ENCODE measurements at regions not wholly inside any gene's neighbourhood (a gene's known extent, or its start where the extent isn't known, plus 50 kb on each side); places are given as distances from the start of the nearest gene placed in this dataset.

GRCh38 chr1:213423041-213423440, 372.0 kb downstream of the RPS6KC1 start (continued):
- TF ChIP-seq, protein P1, sequence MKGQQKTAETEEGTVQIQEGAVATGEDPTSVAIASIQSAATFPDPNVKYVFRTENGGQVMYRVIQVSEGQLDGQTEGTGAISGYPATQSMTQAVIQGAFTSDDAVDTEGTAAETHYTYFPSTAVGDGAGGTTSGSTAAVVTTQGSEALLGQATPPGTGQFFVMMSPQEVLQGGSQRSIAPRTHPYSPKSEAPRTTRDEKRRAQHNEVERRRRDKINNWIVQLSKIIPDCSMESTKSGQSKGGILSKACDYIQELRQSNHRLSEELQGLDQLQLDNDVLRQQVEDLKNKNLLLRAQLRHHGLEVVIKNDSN (IDR thresholded peaks at IDR 0.05; ENCODE audit: borderline replicate concordance, low read depth), result no peak
- TF ChIP-seq TCF12 (IDR thresholded peaks at IDR 0.05), result no peak

- H3F3A ChIP-seq (replicated peaks; ENCODE audit: insufficient read depth), result no peaks in the 10 kb centered on the region
- TF ChIP-seq, protein P2, sequence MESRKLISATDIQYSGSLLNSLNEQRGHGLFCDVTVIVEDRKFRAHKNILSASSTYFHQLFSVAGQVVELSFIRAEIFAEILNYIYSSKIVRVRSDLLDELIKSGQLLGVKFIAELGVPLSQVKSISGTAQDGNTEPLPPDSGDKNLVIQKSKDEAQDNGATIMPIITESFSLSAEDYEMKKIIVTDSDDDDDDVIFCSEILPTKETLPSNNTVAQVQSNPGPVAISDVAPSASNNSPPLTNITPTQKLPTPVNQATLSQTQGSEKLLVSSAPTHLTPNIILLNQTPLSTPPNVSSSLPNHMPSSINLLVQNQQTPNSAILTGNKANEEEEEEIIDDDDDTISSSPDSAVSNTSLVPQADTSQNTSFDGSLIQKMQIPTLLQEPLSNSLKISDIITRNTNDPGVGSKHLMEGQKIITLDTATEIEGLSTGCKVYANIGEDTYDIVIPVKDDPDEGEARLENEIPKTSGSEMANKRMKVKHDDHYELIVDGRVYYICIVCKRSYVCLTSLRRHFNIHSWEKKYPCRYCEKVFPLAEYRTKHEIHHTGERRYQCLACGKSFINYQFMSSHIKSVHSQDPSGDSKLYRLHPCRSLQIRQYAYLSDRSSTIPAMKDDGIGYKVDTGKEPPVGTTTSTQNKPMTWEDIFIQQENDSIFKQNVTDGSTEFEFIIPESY (IDR thresholded peaks at IDR 0.05; ENCODE audit: borderline replicate concordance, low read depth), result no peak
- no peak for TF ChIP-seq GABPA (IDR thresholded peaks at IDR 0.05; ENCODE audit: low read depth)
- no peak for TF ChIP-seq POLR2AphosphoS5 (IDR thresholded peaks at IDR 0.05; ENCODE audit: low read depth, low read length)
- TF ChIP-seq CTCF (IDR thresholded peaks at IDR 0.05), result no peak
- no peak for TF ChIP-seq SIN3A (IDR thresholded peaks at IDR 0.05; ENCODE audit: borderline replicate concordance, low read depth, low read length)
- TF ChIP-seq FOXJ3 (CRISPR knock-in tag; IDR thresholded peaks at IDR 0.05), result no peak
- TF ChIP-seq FOXM1 (IDR thresholded peaks at IDR 0.05; ENCODE audit: low read depth), result no peak
- TF ChIP-seq GATA2 (CRISPR knock-in tag; IDR thresholded peaks at IDR 0.05), result no peak
- TF ChIP-seq, protein P3, sequence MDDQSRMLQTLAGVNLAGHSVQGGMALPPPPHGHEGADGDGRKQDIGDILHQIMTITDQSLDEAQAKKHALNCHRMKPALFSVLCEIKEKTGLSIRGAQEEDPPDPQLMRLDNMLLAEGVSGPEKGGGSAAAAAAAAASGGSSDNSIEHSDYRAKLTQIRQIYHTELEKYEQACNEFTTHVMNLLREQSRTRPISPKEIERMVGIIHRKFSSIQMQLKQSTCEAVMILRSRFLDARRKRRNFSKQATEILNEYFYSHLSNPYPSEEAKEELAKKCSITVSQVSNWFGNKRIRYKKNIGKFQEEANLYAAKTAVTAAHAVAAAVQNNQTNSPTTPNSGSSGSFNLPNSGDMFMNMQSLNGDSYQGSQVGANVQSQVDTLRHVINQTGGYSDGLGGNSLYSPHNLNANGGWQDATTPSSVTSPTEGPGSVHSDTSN (IDR thresholded peaks at IDR 0.05), result no peak
- TF ChIP-seq TAF1 (IDR thresholded peaks at IDR 0.05; ENCODE audit: borderline replicate concordance, low read depth, low read length), result no peak
- no peak for TF ChIP-seq TCF12 (IDR thresholded peaks at IDR 0.05)
- no peak for TF ChIP-seq MEF2A (IDR thresholded peaks at IDR 0.05; ENCODE audit: borderline replicate concordance, low read depth)
- no peaks in the 10 kb centered on the region for H3K79me2 ChIP-seq (ENCODE audit: insufficient read depth)
- no peaks in the 10 kb centered on the region for H4K20me1 ChIP-seq (ENCODE audit: insufficient read depth)
- WGBS (ENCODE audit: low lambda C conversion rate), result 58% methylated on average over 12 of the region's 12 CpGs
- DNase-seq, result no peak
- no peaks in the 10 kb centered on the region; the same call in 1 of the 2 replicates for H3K9me3 ChIP-seq
- no peak overlapping the region for H2AFZ ChIP-seq (ENCODE audit: low read depth)
- H3K9me2 ChIP-seq, result no peaks in the 10 kb centered on the region
- no peaks in the 10 kb centered on the region for H3K36me3 ChIP-seq (replicated peaks in 1 of 2; ENCODE audit: control insufficient read depth in 1 of 2, insufficient read depth in 2 of 2, low read length in 1 of 2)
- H3K4me1 ChIP-seq (ENCODE audit: control insufficient read depth in 1 of 2, insufficient read depth in 2 of 2, low read depth in 1 of 2, low read length in 1 of 2), result peaks cover 0 to 4% of the 10 kb centered on the region in 2 experiments; a peak in 1 of 4 replicates
- no peak overlapping the region for H3K4me3 ChIP-seq (ENCODE audit: low read depth in 2 of 2, low read length in 1 of 2)
- no peak overlapping the region for H3K4me2 ChIP-seq
- no peak overlapping the region for H3K9ac ChIP-seq
- no peaks in the 10 kb centered on the region for H3K27me3 ChIP-seq (ENCODE audit: insufficient read depth)
- CTCF ChIA-PET, result interaction anchor here (0.7 kb wide), 1 partner anchor 21 kb away, joined by 5 read pairs; no protein-coding TSS in a partner anchor
- no peak overlapping the region for H3K27ac ChIP-seq (ENCODE audit: low read depth in 2 of 2, low read length in 1 of 2)
- POLR2A ChIA-PET, result no interaction called here
Measured at GRCh38 chr1:213423605-213424004, 372.6 kb downstream of the RPS6KC1 start.

All from SK-N-SH (cell line).